Thoracic aorta (tissue), 2 donors: ENCODE measurements at regions not wholly inside any gene's neighbourhood (a gene's known extent, or its start where the extent isn't known, plus 50 kb on each side); places are given as distances from the start of the nearest gene placed in this dataset.

ENCODE experiments used
- ATAC-seq: fragments of 150-250 bp; one replicate; pipeline ENCODE4 v1.8.0; 2017; ENCODE audit warnings: low read depth; ENCODE audit not compliant: insufficient number of reproducible peaks, low FRiP score
- DNase-seq: peaks from one replicate; pipeline ENCODE4 v3.0.0-alpha.2; 2020; ENCODE audit warnings: low spot score
- H3K27ac ChIP-seq, 2 donors: fragments of 200-600 bp; sonication (generic); 1 replicate in 1 of 2; 2 replicates in 1 of 2; pipeline ENCODE4 v1.5.1; 2016; ENCODE audit warnings: mild to moderate bottlenecking in 2 of 2, moderate library complexity in 2 of 2
- H3K27me3 ChIP-seq: fragments of 200-600 bp; sonication (generic); replicated peaks from 2 replicates; pipeline ENCODE4 v1.6.0; 2016; ENCODE audit warnings: mild to moderate bottlenecking; ENCODE audit not compliant: insufficient read depth
- H3K36me3 ChIP-seq: fragments of 200-600 bp; sonication (generic); one replicate; pipeline ENCODE4 v1.5.1; 2016
- H3K4me1 ChIP-seq, 2 donors: fragments of 200-600 bp; sonication (generic); 1 replicate in 1 of 2; 2 replicates in 1 of 2; pipeline versions ENCODE4 v1.5.1 to v1.6.0; 2016; ENCODE audit warnings: low read depth in 2 of 2, mild to moderate bottlenecking in 1 of 2; ENCODE audit not compliant: control insufficient read depth in 1 of 2
- H3K4me3 ChIP-seq: fragments of 200-600 bp; sonication (generic); 2 replicates; pipeline ENCODE4 v1.5.1; 2016; ENCODE audit warnings: mild to moderate bottlenecking
- H3K9me3 ChIP-seq: fragments of 200-600 bp; sonication (generic); 2 replicates; pipeline ENCODE4 v1.5.1; 2016
- TF ChIP-seq, protein P1 (sequence below): fragments of 200-600 bp; sonication (generic); IDR thresholded peaks from one replicate; pipeline ENCODE4 v1.5.1; 2019; ENCODE audit warnings: antibody characterized with exemption

GRCh38 chr2:236738030-236738429, 168.4 kb downstream of the ACKR3 start:
- ATAC-seq, result no peak
- no peak overlapping the region for H3K4me3 ChIP-seq
- no peaks in the 10 kb centered on the region for H3K36me3 ChIP-seq
- DNase-seq, result no peak
- H3K9me3 ChIP-seq, result no peaks in the 10 kb centered on the region
- H3K27ac ChIP-seq, result no peak overlapping the region
- TF ChIP-seq, protein P1, sequence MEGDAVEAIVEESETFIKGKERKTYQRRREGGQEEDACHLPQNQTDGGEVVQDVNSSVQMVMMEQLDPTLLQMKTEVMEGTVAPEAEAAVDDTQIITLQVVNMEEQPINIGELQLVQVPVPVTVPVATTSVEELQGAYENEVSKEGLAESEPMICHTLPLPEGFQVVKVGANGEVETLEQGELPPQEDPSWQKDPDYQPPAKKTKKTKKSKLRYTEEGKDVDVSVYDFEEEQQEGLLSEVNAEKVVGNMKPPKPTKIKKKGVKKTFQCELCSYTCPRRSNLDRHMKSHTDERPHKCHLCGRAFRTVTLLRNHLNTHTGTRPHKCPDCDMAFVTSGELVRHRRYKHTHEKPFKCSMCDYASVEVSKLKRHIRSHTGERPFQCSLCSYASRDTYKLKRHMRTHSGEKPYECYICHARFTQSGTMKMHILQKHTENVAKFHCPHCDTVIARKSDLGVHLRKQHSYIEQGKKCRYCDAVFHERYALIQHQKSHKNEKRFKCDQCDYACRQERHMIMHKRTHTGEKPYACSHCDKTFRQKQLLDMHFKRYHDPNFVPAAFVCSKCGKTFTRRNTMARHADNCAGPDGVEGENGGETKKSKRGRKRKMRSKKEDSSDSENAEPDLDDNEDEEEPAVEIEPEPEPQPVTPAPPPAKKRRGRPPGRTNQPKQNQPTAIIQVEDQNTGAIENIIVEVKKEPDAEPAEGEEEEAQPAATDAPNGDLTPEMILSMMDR, result no peak
- no peaks in the 10 kb centered on the region for H3K27me3 ChIP-seq
- H3K4me1 ChIP-seq, result no peaks in the 10 kb centered on the region

- no peaks in the 10 kb centered on the region for H3K4me1 ChIP-seq
- H3K9me3 ChIP-seq, result no peaks in the 10 kb centered on the region
- H3K36me3 ChIP-seq, result no peaks in the 10 kb centered on the region
- H3K27ac ChIP-seq, result no peak overlapping the region
- no peak for ATAC-seq
- no peak overlapping the region for H3K4me3 ChIP-seq
- TF ChIP-seq, protein P1, result no peak
- no peak for DNase-seq
- H3K27me3 ChIP-seq, result no peaks in the 10 kb centered on the region
Measured at GRCh38 chr2:236738896-236739295, 169.3 kb downstream of the ACKR3 start.

- Histone ChIP-seq H3K27ac (no peak overlapping the region), H3K27me3 (no peaks in the 10 kb centered on the region), H3K4me3 (no peak overlapping the region), H3K36me3 (no peaks in the 10 kb centered on the region), H3K9me3 (no peaks in the 10 kb centered on the region), H3K4me1 (peaks cover 0 to 6% of the 10 kb centered on the region in 2 donors)
- DNase-seq (no peak), ATAC-seq (no peak)
- TF ChIP-seq, protein P1, result no peak
Measured at GRCh38 chr2:236739663-236740062, 170.0 kb downstream of the ACKR3 start.

DNA sequence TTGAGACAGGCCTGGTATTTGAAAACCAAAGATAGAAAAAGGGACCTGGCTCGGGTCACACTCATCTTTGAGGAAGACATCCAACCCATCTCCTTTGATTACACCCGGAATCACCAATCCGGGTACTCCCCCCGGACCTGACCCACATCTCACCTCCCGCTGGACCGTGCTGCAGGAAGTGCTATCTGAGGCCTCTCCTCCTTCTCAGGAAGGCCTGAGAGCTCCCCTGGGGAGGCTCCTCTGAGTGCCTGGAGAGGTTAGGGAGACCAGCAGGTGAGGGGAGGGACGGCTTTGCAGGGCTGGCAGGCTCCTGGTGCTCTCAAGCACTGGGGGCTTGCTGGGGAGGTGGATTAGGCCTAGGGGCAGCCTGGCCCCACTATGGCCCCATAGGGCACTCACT, 170.9 kb downstream of the ACKR3 start:
- H3K9me3 ChIP-seq, result no peaks in the 10 kb centered on the region
- DNase-seq (no peak), ATAC-seq (no peak)
- H3K4me1 ChIP-seq, result peaks cover 0 to 13% of the 10 kb centered on the region in 2 donors
- H3K27ac ChIP-seq, result no peak overlapping the region
- H3K4me3 ChIP-seq, result no peak overlapping the region
- H3K36me3 ChIP-seq, result no peaks in the 10 kb centered on the region
- no peaks in the 10 kb centered on the region for H3K27me3 ChIP-seq
- TF ChIP-seq, protein P1, result no peak

GRCh38 chr2:236743039-236743920, 173.7 kb downstream of the ACKR3 start:
- Histone ChIP-seq H3K9me3 (no peaks in the 10 kb centered on the region), H3K4me3 (no peak overlapping the region), H3K4me1 (peaks cover 4 to 20% of the 10 kb centered on the region in 2 donors), H3K36me3 (no peaks in the 10 kb centered on the region), H3K27me3 (no peaks in the 10 kb centered on the region), H3K27ac (no peak overlapping the region)
- no peak for DNase-seq
- no peak for ATAC-seq
- TF ChIP-seq, protein P1, result no peak
